ENCODE measurements at regions not wholly inside any gene's neighbourhood (a gene's known extent, or its start where the extent isn't known, plus 50 kb on each side); places are given as distances from the start of the nearest gene placed in this dataset.

GRCh38 chr14:104339829-104340228 is 201.4 kb downstream of the KIF26A start:
- no peak for TF ChIP-seq CTCF (IDR thresholded peaks at IDR 0.05)
- no peak for TF ChIP-seq ZFX (IDR thresholded peaks at IDR 0.05; ENCODE audit: borderline replicate concordance)

Measured in 22Rv1 (cell line).